GM21786 (cell line): ENCODE measurements at regions not wholly inside any gene's neighbourhood (a gene's known extent, or its start where the extent isn't known, plus 50 kb on each side); places are given as distances from the start of the nearest gene placed in this dataset.
"Not testable (repeated sequence)": the region's sequence is repeated elsewhere in the genome, so short reads cannot be mapped to it uniquely, and the experiment has no call there.

ENCODE experiments used
- ATAC-seq: cut with Tn5 transposase; IDR thresholded peaks from one replicate; pipeline ENCODE4 v1.9.1; 2021; ENCODE audit not compliant: unreplicated experiment

GRCh38 chr22:22697377-22698117 is 53.1 kb downstream of the GGTLC2 start:
- no peak for ATAC-seq

GRCh38 chr22:22698263-22698750 is 53.9 kb downstream of the GGTLC2 start:
- no peak for ATAC-seq

GRCh38 chr22:22700631-22701030 is 56.2 kb downstream of the GGTLC2 start:
- no peak for ATAC-seq

- not testable (repeated sequence) for ATAC-seq
These were observed 57.1 kb downstream of the GGTLC2 start for GRCh38 chr22:22701557-22701956.

- ATAC-seq = no peak
These were observed 58.1 kb downstream of the GGTLC2 start for GRCh38 chr22:22702237-22703202.

- ATAC-seq = no peak
These were observed 58.8 kb downstream of the GGTLC2 start for GRCh38 chr22:22703203-22703570.

GRCh38 chr22:22703715-22704114 is 59.3 kb downstream of the GGTLC2 start:
- no peak for ATAC-seq

- ATAC-seq = no peak
These were observed 59.9 kb downstream of the GGTLC2 start for GRCh38 chr22:22704156-22704946.

- no peak for ATAC-seq
These were observed 61.1 kb downstream of the GGTLC2 start for GRCh38 chr22:22705328-22706100.

- ATAC-seq = no peak
These were observed 62.0 kb downstream of the GGTLC2 start for GRCh38 chr22:22706253-22706915.

GRCh38 chr22:22709719-22710445 is 65.5 kb downstream of the GGTLC2 start:
- ATAC-seq = no peak

- no peak for ATAC-seq
These were observed 66.5 kb downstream of the GGTLC2 start for GRCh38 chr22:22710719-22711531.

GRCh38 chr22:22711532-22711913 is 67.1 kb downstream of the GGTLC2 start:
- ATAC-seq = no peak

- no peak for ATAC-seq
These were observed 67.8 kb downstream of the GGTLC2 start for GRCh38 chr22:22712092-22712658.

GRCh38 chr22:22712666-22713365 is 68.4 kb downstream of the GGTLC2 start:
- no peak for ATAC-seq

GRCh38 chr22:22713416-22713815 is 69.0 kb downstream of the GGTLC2 start:
- no peak for ATAC-seq

GRCh38 chr22:22714600-22715335 is 70.4 kb downstream of the GGTLC2 start:
- ATAC-seq = no peak
